HCT116 (cell line): ENCODE measurements at regions not wholly inside any gene's neighbourhood (a gene's known extent, or its start where the extent isn't known, plus 50 kb on each side); places are given as distances from the start of the nearest gene placed in this dataset.

ENCODE experiments used
- ATAC-seq: fragments of 200-7000 bp; cut with Tn5 transposase; 2 replicates; pipeline ENCODE4 v1.9.1; 2020; ENCODE audit warnings: mild to moderate bottlenecking, moderate library complexity
- BruUV-seq: library from RNA; stranded (reverse); fragments of 400-500 nt; replicated peaks from 2 replicates; lab custom pipeline; 2021; lab: Mats Ljungman, UMichigan
- CTCF ChIA-PET: fragments of 300-600 bp; sonication (Branson Sonifier 250); formaldehyde crosslinking; loops from one replicate; lab custom pipeline; 2021; ENCODE audit warnings: antibody characterized with exemption; lab: Charles Lee
- POLR2A ChIA-PET: fragments of 300-600, 350-600 bp; sonication (Branson Sonifier 250); formaldehyde crosslinking; loops from one replicate; lab custom pipeline; 2021; ENCODE audit warnings: antibody characterized with exemption; lab: Charles Lee
- RAD21 ChIA-PET, 2 experiments: fragments of 300-600 bp; sonication (Branson Sonifier 250); formaldehyde crosslinking; loops; one replicate each; lab custom pipeline; 2023; ENCODE audit warnings: low total read pairs in 2 of 2; ENCODE audit not compliant: uncharacterized antibody in 2 of 2, unreplicated experiment in 2 of 2, low non-redundant PET in 1 of 2; lab: Charles Lee
- DNase-seq: peaks from one replicate; pipeline ENCODE4 v3.0.0-alpha.2; 2010; ENCODE audit warnings: low read depth, low spot score
- H2AFZ ChIP-seq: fragments of 200-600 bp; shearing (Covaris generic), sonication (generic); 2 replicates; pipeline ENCODE4 v1.6.1; 2017; ENCODE audit warnings: low read depth, mixed run types, mixed read lengths, antibody characterized with exemption, low read length; ENCODE audit not compliant: poor library complexity, severe bottlenecking
- H3K27ac ChIP-seq: 2 replicates; pipeline ENCODE4 v1.5.1; 2012; ENCODE audit warnings: low read depth, low read length
- H3K27me3 ChIP-seq: fragments of 200-600 bp; sonication (generic); 2 replicates; pipeline ENCODE4 v1.6.1; 2016; ENCODE audit warnings: mixed run types, low read length, mixed read lengths; ENCODE audit not compliant: insufficient read depth
- H3K36me3 ChIP-seq, 2 experiments: fragments of 200-500 bp in 1 of 2; fragments of 200-600 bp in 1 of 2; sonication (Bioruptor generic) in 1 of 2; sonication (generic) in 1 of 2; 2 replicates each; pipeline versions ENCODE4 v1.5.1 to v1.6.1; 2014 to 2016; ENCODE audit warnings: low read length in 2 of 2, inconsistent platforms in 1 of 2, mixed read lengths in 1 of 2, mixed run types in 1 of 2; ENCODE audit not compliant: insufficient read depth in 2 of 2, control insufficient read depth in 1 of 2
- H3K4me1 ChIP-seq, 2 experiments: fragments of 200-600 bp in 1 of 2; sonication (generic) in 1 of 2; 2 replicates each; pipeline versions ENCODE4 v1.5.1 to v1.6.1; 2012 to 2017; ENCODE audit warnings: low read length in 2 of 2, inconsistent platforms in 1 of 2, mild to moderate bottlenecking in 1 of 2, mixed read lengths in 1 of 2, mixed run types in 1 of 2, moderate library complexity in 1 of 2; ENCODE audit not compliant: insufficient read depth in 2 of 2, control insufficient read depth in 1 of 2
- H3K4me2 ChIP-seq: fragments of 200-600 bp; sonication (generic); 2 replicates; pipeline ENCODE4 v1.6.1; 2017; ENCODE audit warnings: mixed run types, low read length, mixed read lengths
- H3K4me3 ChIP-seq, 2 experiments: fragments of 200-600 bp in 1 of 2; sonication (generic) in 1 of 2; replicated peaks in 1 of 2; 2 replicates each; pipeline ENCODE4 v1.5.1; 2011 to 2016; ENCODE audit warnings: low read length in 2 of 2, control low read depth in 1 of 2, low read depth in 1 of 2, mild to moderate bottlenecking in 1 of 2, mixed read lengths in 1 of 2, mixed run types in 1 of 2
- H3K79me2 ChIP-seq: fragments of 200-600 bp; sonication (generic); 2 replicates; pipeline ENCODE4 v1.6.1; 2017; ENCODE audit warnings: mild to moderate bottlenecking, mixed run types, low read length, moderate library complexity, mixed read lengths; ENCODE audit not compliant: insufficient read depth
- H3K9ac ChIP-seq: fragments of 200-600 bp; sonication (generic); 2 replicates; pipeline ENCODE4 v1.6.1; 2016; ENCODE audit warnings: low read length, mixed read lengths
- H3K9me2 ChIP-seq: fragments of 200-600 bp; sonication (generic), shearing (Covaris generic); 2 replicates; pipeline ENCODE4 v1.6.1; 2017; ENCODE audit warnings: mixed run types, mild to moderate bottlenecking, moderate library complexity; ENCODE audit not compliant: insufficient read depth
- H3K9me3 ChIP-seq, 2 experiments: fragments of 200-500 bp in 1 of 2; fragments of 200-600 bp in 1 of 2; sonication (Bioruptor generic) in 1 of 2; sonication (generic) in 1 of 2; 2 replicates each; pipeline ENCODE4 v1.6.1; 2014 to 2017; ENCODE audit warnings: low read length in 2 of 2, mixed read lengths in 2 of 2, inconsistent platforms in 1 of 2, low read depth in 1 of 2, mild to moderate bottlenecking in 1 of 2, mixed run types in 1 of 2, moderate library complexity in 1 of 2; ENCODE audit not compliant: control insufficient read depth in 1 of 2, insufficient read depth in 1 of 2
- H4K20me1 ChIP-seq: fragments of 200-600 bp; sonication (generic), shearing (Covaris generic); 2 replicates; pipeline ENCODE4 v1.6.1; 2017; ENCODE audit warnings: mixed run types, mild to moderate bottlenecking, moderate library complexity; ENCODE audit not compliant: insufficient read depth
- CBX3 ChIP-seq: IDR thresholded peaks from 2 replicates; pipeline ENCODE4 v1.6.1; 2012; ENCODE audit warnings: low read depth
- CEBPB ChIP-seq: IDR thresholded peaks from 2 replicates; pipeline ENCODE4 v1.6.1; 2012; ENCODE audit warnings: low read depth
- EGR1 ChIP-seq: IDR thresholded peaks from 2 replicates; pipeline ENCODE4 v1.6.1; 2012; ENCODE audit warnings: low read depth
- EZH2 ChIP-seq: fragments of 200-600 bp; sonication (generic); IDR thresholded peaks from 2 replicates; pipeline ENCODE4 v1.6.1; 2017; ENCODE audit warnings: antibody characterized with exemption, mixed run types
- EZH2phosphoT487 ChIP-seq: fragments of 200-600 bp; IDR thresholded peaks from 2 replicates; pipeline ENCODE4 v1.6.1; 2018; ENCODE audit warnings: antibody characterized with exemption, borderline replicate concordance
- JUND ChIP-seq: IDR thresholded peaks from 2 replicates; pipeline ENCODE4 v1.6.1; 2012
- POLR2A ChIP-seq: IDR thresholded peaks from 2 replicates; pipeline ENCODE4 v1.7.0; 2011; ENCODE audit warnings: borderline replicate concordance; ENCODE audit not compliant: insufficient read depth, insufficient read length; ENCODE audit errors: extremely low read depth
- POLR2AphosphoS5 ChIP-seq: IDR thresholded peaks from 2 replicates; pipeline ENCODE4 v1.6.1; 2011; ENCODE audit warnings: mild to moderate bottlenecking, low read depth, low read length, moderate library complexity
- RAD21 ChIP-seq: IDR thresholded peaks from 2 replicates; pipeline ENCODE4 v1.6.1; 2012; ENCODE audit warnings: low read depth, mild to moderate bottlenecking
- SIN3A ChIP-seq: IDR thresholded peaks from 2 replicates; pipeline ENCODE4 v1.6.1; 2012; ENCODE audit warnings: low read depth
- SP1 ChIP-seq: IDR thresholded peaks from 2 replicates; pipeline ENCODE4 v1.6.1; 2012; ENCODE audit warnings: low read depth
- SRF ChIP-seq: IDR thresholded peaks from 2 replicates; pipeline ENCODE4 v1.6.1; 2012; ENCODE audit warnings: low read depth
- ZFX ChIP-seq: fragments of 450-650 bp; IDR thresholded peaks from 2 replicates; pipeline ENCODE4 v1.6.1; 2017
- intact Hi-C: fragments of 100-400 bp; cut with micrococcal nuclease; formaldehyde crosslinking; loops from 2 replicates; pipeline ENCODE4 v1.10.0; 2022
- TF ChIP-seq, protein P1 (sequence below), 3 experiments: fragments of 200-600 bp in 1 of 3; sonication (generic) in 1 of 3; IDR thresholded peaks in 2 of 3; conservative IDR thresholded peaks in 1 of 3; 2 replicates each; pipeline ENCODE4 v1.5.1; 2012 to 2017; ENCODE audit warnings: low read depth in 2 of 3, low read length in 2 of 3, antibody characterized with exemption in 1 of 3, borderline replicate concordance in 1 of 3, control low read depth in 1 of 3, mild to moderate bottlenecking in 1 of 3, mixed read lengths in 1 of 3, mixed run types in 1 of 3, moderate library complexity in 1 of 3; ENCODE audit not compliant: insufficient read depth in 1 of 3
- TF ChIP-seq, protein P2 (sequence below): IDR thresholded peaks from 2 replicates; pipeline ENCODE4 v1.6.1; 2012
- TF ChIP-seq, protein P3 (sequence below): IDR thresholded peaks from 2 replicates; pipeline ENCODE4 v1.6.1; 2011; ENCODE audit warnings: mild to moderate bottlenecking, low read length, moderate library complexity; ENCODE audit not compliant: insufficient replicate concordance; ENCODE audit errors: extremely low read depth
- TF ChIP-seq, protein P4 (sequence below): IDR thresholded peaks from 2 replicates; pipeline ENCODE4 v1.6.1; 2012; ENCODE audit warnings: low read depth

DNA sequence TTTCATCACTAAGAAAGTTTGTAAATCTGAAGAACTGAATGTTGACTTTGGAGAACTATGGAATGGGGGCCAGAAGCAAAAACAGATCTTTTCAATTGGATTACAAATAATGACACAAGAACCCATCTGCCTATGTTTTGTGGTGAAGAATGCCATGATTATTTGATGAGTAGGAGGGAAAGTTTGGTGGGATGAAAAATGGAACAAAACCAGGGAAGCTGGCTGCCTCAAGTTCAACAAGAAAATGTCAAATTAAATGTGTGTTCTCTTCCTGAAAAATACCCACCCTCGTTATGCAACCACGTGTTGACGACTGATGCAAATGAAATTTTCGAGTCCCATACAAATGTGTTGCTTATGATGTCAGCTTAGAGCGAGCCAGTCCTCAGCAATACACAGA, 208.5 kb downstream of the GPR37 start:
- Histone ChIP-seq H3K79me2 (no peaks in the 10 kb centered on the region), H3K4me3 (no peak overlapping the region), H3K27me3 (no peaks in the 10 kb centered on the region), H3K4me2 (no peak overlapping the region), H3K4me1 (no peaks in the 10 kb centered on the region), H3K27ac (no peak overlapping the region), H3K9me2 (no peaks in the 10 kb centered on the region), H4K20me1 (no peaks in the 10 kb centered on the region), H3K9ac (no peak overlapping the region), H2AFZ (no peak overlapping the region), H3K36me3 (no peaks in the 10 kb centered on the region), H3K9me3 (no peaks in the 10 kb centered on the region)
- no TSS peak for BruUV-seq
- no peak for TF ChIP-seq CEBPB
- TF ChIP-seq, protein P1, sequence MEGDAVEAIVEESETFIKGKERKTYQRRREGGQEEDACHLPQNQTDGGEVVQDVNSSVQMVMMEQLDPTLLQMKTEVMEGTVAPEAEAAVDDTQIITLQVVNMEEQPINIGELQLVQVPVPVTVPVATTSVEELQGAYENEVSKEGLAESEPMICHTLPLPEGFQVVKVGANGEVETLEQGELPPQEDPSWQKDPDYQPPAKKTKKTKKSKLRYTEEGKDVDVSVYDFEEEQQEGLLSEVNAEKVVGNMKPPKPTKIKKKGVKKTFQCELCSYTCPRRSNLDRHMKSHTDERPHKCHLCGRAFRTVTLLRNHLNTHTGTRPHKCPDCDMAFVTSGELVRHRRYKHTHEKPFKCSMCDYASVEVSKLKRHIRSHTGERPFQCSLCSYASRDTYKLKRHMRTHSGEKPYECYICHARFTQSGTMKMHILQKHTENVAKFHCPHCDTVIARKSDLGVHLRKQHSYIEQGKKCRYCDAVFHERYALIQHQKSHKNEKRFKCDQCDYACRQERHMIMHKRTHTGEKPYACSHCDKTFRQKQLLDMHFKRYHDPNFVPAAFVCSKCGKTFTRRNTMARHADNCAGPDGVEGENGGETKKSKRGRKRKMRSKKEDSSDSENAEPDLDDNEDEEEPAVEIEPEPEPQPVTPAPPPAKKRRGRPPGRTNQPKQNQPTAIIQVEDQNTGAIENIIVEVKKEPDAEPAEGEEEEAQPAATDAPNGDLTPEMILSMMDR (IDR thresholded peaks at IDR 0.05 in 2 of 3, conservative IDR thresholded peaks at IDR 0.05 in 1 of 3; ENCODE audit: borderline replicate concordance in 1 of 3, insufficient read depth in 1 of 3, low read depth in 2 of 3, low read length in 2 of 3) = no peak
- TF ChIP-seq, protein P2, sequence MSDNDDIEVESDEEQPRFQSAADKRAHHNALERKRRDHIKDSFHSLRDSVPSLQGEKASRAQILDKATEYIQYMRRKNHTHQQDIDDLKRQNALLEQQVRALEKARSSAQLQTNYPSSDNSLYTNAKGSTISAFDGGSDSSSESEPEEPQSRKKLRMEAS = no peak
- TF ChIP-seq EZH2phosphoT487 = no peak
- TF ChIP-seq SP1 = no peak
- TF ChIP-seq SRF = no peak
- no peak for TF ChIP-seq EGR1
- no peak for TF ChIP-seq POLR2A
- no peak for TF ChIP-seq SIN3A
- no peak for TF ChIP-seq CBX3
- no peak for TF ChIP-seq JUND
- TF ChIP-seq RAD21 = no peak
- TF ChIP-seq ZFX = no peak
- TF ChIP-seq, protein P3, sequence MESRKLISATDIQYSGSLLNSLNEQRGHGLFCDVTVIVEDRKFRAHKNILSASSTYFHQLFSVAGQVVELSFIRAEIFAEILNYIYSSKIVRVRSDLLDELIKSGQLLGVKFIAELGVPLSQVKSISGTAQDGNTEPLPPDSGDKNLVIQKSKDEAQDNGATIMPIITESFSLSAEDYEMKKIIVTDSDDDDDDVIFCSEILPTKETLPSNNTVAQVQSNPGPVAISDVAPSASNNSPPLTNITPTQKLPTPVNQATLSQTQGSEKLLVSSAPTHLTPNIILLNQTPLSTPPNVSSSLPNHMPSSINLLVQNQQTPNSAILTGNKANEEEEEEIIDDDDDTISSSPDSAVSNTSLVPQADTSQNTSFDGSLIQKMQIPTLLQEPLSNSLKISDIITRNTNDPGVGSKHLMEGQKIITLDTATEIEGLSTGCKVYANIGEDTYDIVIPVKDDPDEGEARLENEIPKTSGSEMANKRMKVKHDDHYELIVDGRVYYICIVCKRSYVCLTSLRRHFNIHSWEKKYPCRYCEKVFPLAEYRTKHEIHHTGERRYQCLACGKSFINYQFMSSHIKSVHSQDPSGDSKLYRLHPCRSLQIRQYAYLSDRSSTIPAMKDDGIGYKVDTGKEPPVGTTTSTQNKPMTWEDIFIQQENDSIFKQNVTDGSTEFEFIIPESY = no peak
- TF ChIP-seq POLR2AphosphoS5 = no peak
- TF ChIP-seq, protein P4, sequence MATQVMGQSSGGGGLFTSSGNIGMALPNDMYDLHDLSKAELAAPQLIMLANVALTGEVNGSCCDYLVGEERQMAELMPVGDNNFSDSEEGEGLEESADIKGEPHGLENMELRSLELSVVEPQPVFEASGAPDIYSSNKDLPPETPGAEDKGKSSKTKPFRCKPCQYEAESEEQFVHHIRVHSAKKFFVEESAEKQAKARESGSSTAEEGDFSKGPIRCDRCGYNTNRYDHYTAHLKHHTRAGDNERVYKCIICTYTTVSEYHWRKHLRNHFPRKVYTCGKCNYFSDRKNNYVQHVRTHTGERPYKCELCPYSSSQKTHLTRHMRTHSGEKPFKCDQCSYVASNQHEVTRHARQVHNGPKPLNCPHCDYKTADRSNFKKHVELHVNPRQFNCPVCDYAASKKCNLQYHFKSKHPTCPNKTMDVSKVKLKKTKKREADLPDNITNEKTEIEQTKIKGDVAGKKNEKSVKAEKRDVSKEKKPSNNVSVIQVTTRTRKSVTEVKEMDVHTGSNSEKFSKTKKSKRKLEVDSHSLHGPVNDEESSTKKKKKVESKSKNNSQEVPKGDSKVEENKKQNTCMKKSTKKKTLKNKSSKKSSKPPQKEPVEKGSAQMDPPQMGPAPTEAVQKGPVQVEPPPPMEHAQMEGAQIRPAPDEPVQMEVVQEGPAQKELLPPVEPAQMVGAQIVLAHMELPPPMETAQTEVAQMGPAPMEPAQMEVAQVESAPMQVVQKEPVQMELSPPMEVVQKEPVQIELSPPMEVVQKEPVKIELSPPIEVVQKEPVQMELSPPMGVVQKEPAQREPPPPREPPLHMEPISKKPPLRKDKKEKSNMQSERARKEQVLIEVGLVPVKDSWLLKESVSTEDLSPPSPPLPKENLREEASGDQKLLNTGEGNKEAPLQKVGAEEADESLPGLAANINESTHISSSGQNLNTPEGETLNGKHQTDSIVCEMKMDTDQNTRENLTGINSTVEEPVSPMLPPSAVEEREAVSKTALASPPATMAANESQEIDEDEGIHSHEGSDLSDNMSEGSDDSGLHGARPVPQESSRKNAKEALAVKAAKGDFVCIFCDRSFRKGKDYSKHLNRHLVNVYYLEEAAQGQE = no peak
- no peak for TF ChIP-seq EZH2
- ATAC-seq (no peak), DNase-seq (no peak)
- RAD21 ChIA-PET = no interaction called here
- CTCF ChIA-PET = no interaction called here
- intact Hi-C loops = no loop called here
- POLR2A ChIA-PET = no interaction called here
